ENCODE measurements at regions not wholly inside any gene's neighbourhood (a gene's known extent, or its start where the extent isn't known, plus 50 kb on each side); places are given as distances from the start of the nearest gene placed in this dataset.

- TF ChIP-seq PREB (CRISPR knock-in tag; IDR thresholded peaks at IDR 0.05; ENCODE audit: borderline replicate concordance) (no peak), ZNF423 (CRISPR knock-in tag; IDR thresholded peaks at IDR 0.05) (no peak), ETV6 (CRISPR knock-in tag; IDR thresholded peaks at IDR 0.05) (no peak), PRRX2 (CRISPR knock-in tag; IDR thresholded peaks at IDR 0.05) (no peak), ESRRA (CRISPR knock-in tag; IDR thresholded peaks at IDR 0.05; ENCODE audit: borderline replicate concordance) (no peak), FOXJ3 (CRISPR knock-in tag; IDR thresholded peaks at IDR 0.05; ENCODE audit: borderline replicate concordance) (no peak), E2F5 (CRISPR knock-in tag; IDR thresholded peaks at IDR 0.05) (no peak), ZNF232 (CRISPR knock-in tag; IDR thresholded peaks at IDR 0.05) (no peak), MAX (CRISPR knock-in tag; IDR thresholded peaks at IDR 0.05) (no peak), FOXK1 (CRISPR knock-in tag; IDR thresholded peaks at IDR 0.05) (no peak), IRF2 (CRISPR knock-in tag; IDR thresholded peaks at IDR 0.05; ENCODE audit: borderline replicate concordance, low read depth) (no peak), ATF2 (CRISPR knock-in tag; IDR thresholded peaks at IDR 0.05; ENCODE audit: borderline replicate concordance, low read depth) (no peak), EMX1 (CRISPR knock-in tag; IDR thresholded peaks at IDR 0.05) (no peak)
- Mint-ChIP-seq H3K27ac (no peak overlapping the region), H3K4me3 (no peak overlapping the region), H3K9me3 (peaks cover 12% of the 10 kb centered on the region; the same call in 1 of the 2 replicates), H3K27me3 (ENCODE audit: low read depth) (peaks cover 2% of the 10 kb centered on the region; the same call in 1 of the 2 replicates), H3K4me1 (no peaks in the 10 kb centered on the region), H3K36me3 (no peaks in the 10 kb centered on the region)
- ChIA-PET CTCF (no interaction called here), POLR2A (no interaction called here)
- ATAC-seq (no peak), DNase-seq (ENCODE audit: low spot score) (no peak)
Measured at GRCh38 chr2:78734221-78734620, 291.3 kb upstream of the REG3G start.

- H3K4me1 Mint-ChIP-seq, result peaks cover 3% of the 10 kb centered on the region
- H3K9me3 Mint-ChIP-seq, result peaks cover 24% of the 10 kb centered on the region
- no peak overlapping the region for H3K27ac Mint-ChIP-seq
- ATAC-seq, result no peak
- ChIA-PET CTCF (interaction anchor here (1.4 kb wide), 1 partner anchor 302 kb away, joined by 3 read pairs; no protein-coding TSS in a partner anchor), POLR2A (no interaction called here)
- H3K4me3 Mint-ChIP-seq, result no peak overlapping the region
- no peaks in the 10 kb centered on the region; the same call in 1 of the 2 replicates for H3K36me3 Mint-ChIP-seq
- TF ChIP-seq ATF2 (CRISPR knock-in tag; IDR thresholded peaks at IDR 0.05; ENCODE audit: borderline replicate concordance, low read depth), result no peak
- TF ChIP-seq MYBL2 (CRISPR knock-in tag; IDR thresholded peaks at IDR 0.05), result no peak
- TF ChIP-seq ZNF671 (CRISPR knock-in tag; IDR thresholded peaks at IDR 0.05), result no peak
- TF ChIP-seq ZNF263 (CRISPR knock-in tag; IDR thresholded peaks at IDR 0.05; ENCODE audit: low read depth), result no peak
- TF ChIP-seq ARID4B (CRISPR knock-in tag; IDR thresholded peaks at IDR 0.05; ENCODE audit: borderline replicate concordance), result no peak
- 0 out of 2 replicates have a peak, but pooled peaks cover 2% of the 10 kb centered on the region for H3K27me3 Mint-ChIP-seq (ENCODE audit: low read depth)
- no peak for DNase-seq (ENCODE audit: low spot score)
Measured at GRCh38 chr2:78739282-78739681, 286.2 kb upstream of the REG3G start.
